NB4 (cell line): ENCODE measurements at regions not wholly inside any gene's neighbourhood (a gene's known extent, or its start where the extent isn't known, plus 50 kb on each side); places are given as distances from the start of the nearest gene placed in this dataset.

Experiments
- MYC ChIP-seq: IDR thresholded peaks from 2 replicates; pipeline ENCODE4 v1.6.1; 2011; ENCODE audit warnings: low read depth, low read length
- POLR2A ChIP-seq: IDR thresholded peaks from 2 replicates; pipeline ENCODE4 v1.6.1; 2011; ENCODE audit warnings: mild to moderate bottlenecking; ENCODE audit not compliant: insufficient read length; ENCODE audit errors: extremely low read depth
- TF ChIP-seq, protein P1 (sequence below): IDR thresholded peaks from one replicate; pipeline ENCODE4 v1.5.1; 2012; ENCODE audit warnings: low read depth, low read length

DNA sequence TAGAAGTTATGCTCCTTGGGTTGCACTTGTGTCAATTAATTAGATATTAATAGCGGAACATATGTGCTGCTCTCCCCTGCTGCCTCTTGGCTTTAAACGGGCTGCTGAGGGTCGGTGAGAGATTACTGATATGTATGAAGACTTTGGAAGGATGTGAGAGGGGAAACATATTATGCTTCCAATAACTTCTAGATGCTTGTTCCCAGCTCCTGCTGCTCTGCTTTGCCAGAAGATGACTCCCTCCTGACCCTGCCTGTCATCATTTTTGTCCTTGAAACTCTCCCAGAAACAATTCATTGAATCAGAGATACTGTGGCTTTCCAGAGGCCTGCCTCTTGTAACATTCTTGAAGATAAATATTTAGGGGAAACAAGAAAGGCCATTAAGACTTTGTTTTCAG, 300.1 kb upstream of the STXBP6 start:
- TF ChIP-seq, protein P1, sequence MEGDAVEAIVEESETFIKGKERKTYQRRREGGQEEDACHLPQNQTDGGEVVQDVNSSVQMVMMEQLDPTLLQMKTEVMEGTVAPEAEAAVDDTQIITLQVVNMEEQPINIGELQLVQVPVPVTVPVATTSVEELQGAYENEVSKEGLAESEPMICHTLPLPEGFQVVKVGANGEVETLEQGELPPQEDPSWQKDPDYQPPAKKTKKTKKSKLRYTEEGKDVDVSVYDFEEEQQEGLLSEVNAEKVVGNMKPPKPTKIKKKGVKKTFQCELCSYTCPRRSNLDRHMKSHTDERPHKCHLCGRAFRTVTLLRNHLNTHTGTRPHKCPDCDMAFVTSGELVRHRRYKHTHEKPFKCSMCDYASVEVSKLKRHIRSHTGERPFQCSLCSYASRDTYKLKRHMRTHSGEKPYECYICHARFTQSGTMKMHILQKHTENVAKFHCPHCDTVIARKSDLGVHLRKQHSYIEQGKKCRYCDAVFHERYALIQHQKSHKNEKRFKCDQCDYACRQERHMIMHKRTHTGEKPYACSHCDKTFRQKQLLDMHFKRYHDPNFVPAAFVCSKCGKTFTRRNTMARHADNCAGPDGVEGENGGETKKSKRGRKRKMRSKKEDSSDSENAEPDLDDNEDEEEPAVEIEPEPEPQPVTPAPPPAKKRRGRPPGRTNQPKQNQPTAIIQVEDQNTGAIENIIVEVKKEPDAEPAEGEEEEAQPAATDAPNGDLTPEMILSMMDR: no peak
- no peak for TF ChIP-seq POLR2A
- no peak for TF ChIP-seq MYC
